SK-N-SH (cell line): ENCODE measurements at regions not wholly inside any gene's neighbourhood (a gene's known extent, or its start where the extent isn't known, plus 50 kb on each side); places are given as distances from the start of the nearest gene placed in this dataset.

Experiments used
- CTCF ChIA-PET: fragments of 300-600, 350-600 bp; formaldehyde crosslinking; extraction: SDS; loops from one replicate; lab custom pipeline; 2021; lab: Yijun Ruan, JAX
- POLR2A ChIA-PET: fragments of 350-600 bp; sonication (Branson Sonifier 250); formaldehyde crosslinking; extraction: SDS; loops from one replicate; lab custom pipeline; 2020; ENCODE audit warnings: antibody characterized with exemption, inconsistent platforms; lab: Yijun Ruan, JAX
- DNase-seq: peaks from one replicate; pipeline ENCODE4 v3.0.0; 2012
- H2AFZ ChIP-seq: fragments of 200-600 bp; sonication (generic); 2 replicates; pipeline ENCODE4 v1.8.1; 2016; ENCODE audit warnings: antibody characterized with exemption, mild to moderate bottlenecking, low read depth
- H3F3A ChIP-seq: fragments of 200-600 bp; sonication (generic); replicated peaks from 2 replicates; pipeline ENCODE3; 2016; ENCODE audit warnings: antibody characterized with exemption, mild to moderate bottlenecking; ENCODE audit not compliant: insufficient read depth
- H3K27ac ChIP-seq, 2 experiments: fragments of 200-500 bp in 1 of 2; fragments of 200-600 bp in 1 of 2; sonication (Bioruptor generic) in 1 of 2; sonication (generic), shearing (Covaris generic) in 1 of 2; 2 replicates each; pipeline versions ENCODE4 v1.5.1 to v1.6.1; 2014 to 2016; ENCODE audit warnings: low read depth in 2 of 2, inconsistent platforms in 1 of 2, low read length in 1 of 2, mild to moderate bottlenecking in 1 of 2, mixed read lengths in 1 of 2
- H3K27me3 ChIP-seq: fragments of 200-600 bp; sonication (generic), shearing (Covaris generic); 2 replicates; pipeline ENCODE4 v1.6.1; 2016; ENCODE audit warnings: mixed run types; ENCODE audit not compliant: insufficient read depth
- H3K36me3 ChIP-seq, 2 experiments: fragments of 200-500 bp in 1 of 2; fragments of 200-600 bp in 1 of 2; sonication (Bioruptor generic) in 1 of 2; sonication (generic) in 1 of 2; replicated peaks in 1 of 2; 2 replicates each; pipeline versions ENCODE3 to v1.5.1; 2014 to 2016; ENCODE audit warnings: low read length in 1 of 2, mild to moderate bottlenecking in 1 of 2; ENCODE audit not compliant: insufficient read depth in 2 of 2, control insufficient read depth in 1 of 2
- H3K4me1 ChIP-seq, 2 experiments: fragments of 200-500 bp in 1 of 2; fragments of 200-600 bp in 1 of 2; sonication (Bioruptor generic) in 1 of 2; sonication (generic), shearing (Covaris generic) in 1 of 2; 2 replicates each; pipeline versions ENCODE4 v1.5.1 to v1.6.1; 2014 to 2016; ENCODE audit warnings: low read depth in 1 of 2, low read length in 1 of 2, mixed run types in 1 of 2; ENCODE audit not compliant: insufficient read depth in 2 of 2, control insufficient read depth in 1 of 2
- H3K4me2 ChIP-seq: fragments of 200-600 bp; sonication (generic), shearing (Covaris generic); 2 replicates; pipeline ENCODE4 v1.6.1; 2017; ENCODE audit warnings: mixed run types
- H3K4me3 ChIP-seq, 2 experiments: fragments of 200-500 bp in 1 of 2; fragments of 200-600 bp in 1 of 2; sonication (Bioruptor generic) in 1 of 2; sonication (generic), shearing (Covaris generic) in 1 of 2; 2 replicates each; pipeline versions ENCODE4 v1.5.1 to v1.8.1; 2014 to 2016; ENCODE audit warnings: low read depth in 2 of 2, inconsistent platforms in 1 of 2, low read length in 1 of 2, mild to moderate bottlenecking in 1 of 2, mixed read lengths in 1 of 2, moderate library complexity in 1 of 2
- H3K79me2 ChIP-seq: fragments of 200-600 bp; sonication (generic); 2 replicates; pipeline ENCODE4 v1.8.1; 2017; ENCODE audit warnings: mild to moderate bottlenecking; ENCODE audit not compliant: insufficient read depth
- H3K9ac ChIP-seq: fragments of 200-600 bp; sonication (generic); 2 replicates; pipeline ENCODE4 v1.6.1; 2017; ENCODE audit warnings: mixed run types
- H3K9me2 ChIP-seq: fragments of 200-600 bp; sonication (generic); 2 replicates; pipeline ENCODE4 v1.6.1; 2017; ENCODE audit warnings: mixed run types
- H3K9me3 ChIP-seq: fragments of 200-600 bp; sonication (generic); 2 replicates; pipeline ENCODE4 v1.6.1; 2017; ENCODE audit warnings: mixed run types, mild to moderate bottlenecking, moderate library complexity
- H4K20me1 ChIP-seq: fragments of 200-600 bp; sonication (generic); 2 replicates; pipeline ENCODE4 v1.6.1; 2017; ENCODE audit warnings: mild to moderate bottlenecking, mixed run types; ENCODE audit not compliant: insufficient read depth
- CHD2 ChIP-seq: fragments of 150-350 bp; IDR thresholded peaks from 2 replicates; pipeline ENCODE4 v1.6.1; 2018; ENCODE audit warnings: low read length; ENCODE audit not compliant: partially characterized antibody
- ELF1 ChIP-seq: IDR thresholded peaks from 2 replicates; pipeline ENCODE4 v1.4.0; 2012
- EP300 ChIP-seq, 2 experiments: IDR thresholded peaks; 2 replicates each; pipeline versions ENCODE4 v1.4.0 to v1.6.1; 2012; ENCODE audit warnings: borderline replicate concordance in 1 of 2, low read depth in 1 of 2, low read length in 1 of 2
- FOXJ3 ChIP-seq: sonication (generic); formaldehyde crosslinking; IDR thresholded peaks from 2 replicates; pipeline ENCODE4 v1.5.1; 2020; ENCODE audit warnings: mild to moderate bottlenecking, missing genetic modification reagents
- FOXM1 ChIP-seq: IDR thresholded peaks from 2 replicates; pipeline ENCODE4 v1.4.0; 2012; ENCODE audit warnings: low read depth, mild to moderate bottlenecking
- MEF2A ChIP-seq: IDR thresholded peaks from 2 replicates; pipeline ENCODE4 v1.4.0; 2012; ENCODE audit warnings: low read depth, borderline replicate concordance
- MXI1 ChIP-seq: IDR thresholded peaks from 2 replicates; pipeline ENCODE4 v1.6.1; 2012; ENCODE audit warnings: mild to moderate bottlenecking, low read depth, low read length, improper control_type of control experiment
- NFIC ChIP-seq: IDR thresholded peaks from 2 replicates; pipeline ENCODE4 v1.4.0; 2012; ENCODE audit warnings: borderline replicate concordance
- RAD21 ChIP-seq: IDR thresholded peaks from 2 replicates; pipeline ENCODE4 v1.6.1; 2012; ENCODE audit warnings: mild to moderate bottlenecking, low read length
- RCOR1 ChIP-seq: fragments of 150-350 bp; IDR thresholded peaks from 2 replicates; pipeline ENCODE4 v1.6.1; 2017; ENCODE audit warnings: antibody characterized with exemption, low read length
- REST ChIP-seq: IDR thresholded peaks from 2 replicates; pipeline ENCODE4 v1.6.1; 2012; ENCODE audit warnings: mild to moderate bottlenecking, low read depth, low read length, moderate library complexity
- RFX5 ChIP-seq: IDR thresholded peaks from 2 replicates; pipeline ENCODE4 v1.6.1; 2012; ENCODE audit warnings: mild to moderate bottlenecking, improper control_type of control experiment, low read length
- RXRA ChIP-seq: IDR thresholded peaks from 2 replicates; pipeline ENCODE4 v1.4.0; 2012; ENCODE audit warnings: low read depth, mild to moderate bottlenecking, borderline replicate concordance
- SIN3A ChIP-seq: IDR thresholded peaks from 2 replicates; pipeline ENCODE4 v1.6.1; 2012; ENCODE audit warnings: low read depth, mild to moderate bottlenecking, low read length, moderate library complexity, borderline replicate concordance
- SMC3 ChIP-seq: IDR thresholded peaks from 2 replicates; pipeline ENCODE4 v1.6.1; 2012; ENCODE audit warnings: low read depth, low read length, improper control_type of control experiment
- TAF1 ChIP-seq: IDR thresholded peaks from 2 replicates; pipeline ENCODE4 v1.6.1; 2012; ENCODE audit warnings: low read depth, mild to moderate bottlenecking, low read length, moderate library complexity, borderline replicate concordance
- TCF12 ChIP-seq: IDR thresholded peaks from 2 replicates; pipeline ENCODE4 v1.4.0; 2012
- TEAD4 ChIP-seq: IDR thresholded peaks from 2 replicates; pipeline ENCODE4 v1.4.0; 2012; ENCODE audit warnings: mild to moderate bottlenecking, borderline replicate concordance; ENCODE audit not compliant: insufficient read depth
- USF2 ChIP-seq: fragments of 150-350 bp; IDR thresholded peaks from 2 replicates; pipeline ENCODE4 v1.6.1; 2017; ENCODE audit warnings: antibody characterized with exemption, low read length, low read depth, borderline replicate concordance
- YY1 ChIP-seq: IDR thresholded peaks from 2 replicates; pipeline ENCODE4 v1.4.0; 2012; ENCODE audit warnings: low read depth, mild to moderate bottlenecking
- ZBTB33 ChIP-seq: IDR thresholded peaks from 2 replicates; pipeline ENCODE4 v1.4.0; 2012; ENCODE audit warnings: low read depth, borderline replicate concordance
- WGBS: methylation state at CpG from one replicate; pipeline ENCODE4 v1.1.6; 2017; ENCODE audit warnings: low lambda C conversion rate; 5-methylcytosine and 5-hydroxymethylcytosine counted together

GRCh38 chr1:190908246-190908645, 430.6 kb upstream of the BRINP3 start:
- H3K36me3 ChIP-seq: no peaks in the 10 kb centered on the region
- peak overlapping the region; percentile 48; the same call in 1 of the 2 replicates for H2AFZ ChIP-seq
- no peak for TF ChIP-seq YY1
- no peak for TF ChIP-seq ELF1
- no peak for TF ChIP-seq RFX5
- no peak for TF ChIP-seq SIN3A
- TF ChIP-seq TCF12: no peak
- no peak for TF ChIP-seq MEF2A
- TF ChIP-seq REST: no peak
- no peak for TF ChIP-seq SMC3
- TF ChIP-seq RAD21: no peak
- no peak for TF ChIP-seq RXRA
- no peak for TF ChIP-seq NFIC
- TF ChIP-seq TEAD4: no peak
- no peak for TF ChIP-seq CHD2
- no peak for TF ChIP-seq RCOR1
- no peak for TF ChIP-seq FOXJ3 (CRISPR knock-in tag)
- TF ChIP-seq MXI1: no peak
- H3F3A ChIP-seq: peaks cover 6% of the 10 kb centered on the region
- 11% methylated on average over 1 of the region's 1 CpG for WGBS
- peaks cover 0 to 13% of the 10 kb centered on the region in 2 experiments; a peak in 2 of 4 replicates for H3K4me1 ChIP-seq
- H3K9ac ChIP-seq: no peak overlapping the region
- H3K27me3 ChIP-seq: no peaks in the 10 kb centered on the region
- no peak overlapping the region for H3K27ac ChIP-seq
- CTCF ChIA-PET: no interaction called here
- no peaks in the 10 kb centered on the region for H4K20me1 ChIP-seq
- no peak overlapping the region for H3K4me3 ChIP-seq
- no peaks in the 10 kb centered on the region for H3K9me3 ChIP-seq
- POLR2A ChIA-PET: no interaction called here
- H3K79me2 ChIP-seq: no peaks in the 10 kb centered on the region
- no peak for DNase-seq
- no peak overlapping the region for H3K4me2 ChIP-seq
- no peaks in the 10 kb centered on the region for H3K9me2 ChIP-seq

GRCh38 chr1:190908691-190909090, 431.0 kb upstream of the BRINP3 start:
- H2AFZ ChIP-seq: peak overlapping the region; percentile 48; the same call in 1 of the 2 replicates
- H3K79me2 ChIP-seq: no peaks in the 10 kb centered on the region
- H3K4me3 ChIP-seq: no peak overlapping the region
- CTCF ChIA-PET: no interaction called here
- no peaks in the 10 kb centered on the region for H3K36me3 ChIP-seq
- H3K4me2 ChIP-seq: no peak overlapping the region
- H3K9me2 ChIP-seq: no peaks in the 10 kb centered on the region
- no peak overlapping the region for H3K9ac ChIP-seq
- H3F3A ChIP-seq: peaks cover 6% of the 10 kb centered on the region
- H3K27me3 ChIP-seq: no peaks in the 10 kb centered on the region
- peaks cover 0 to 13% of the 10 kb centered on the region in 2 experiments; a peak in 2 of 4 replicates for H3K4me1 ChIP-seq
- POLR2A ChIA-PET: no interaction called here
- no peak for DNase-seq
- no peaks in the 10 kb centered on the region for H4K20me1 ChIP-seq
- no peaks in the 10 kb centered on the region for H3K9me3 ChIP-seq
- no peak overlapping the region for H3K27ac ChIP-seq
- TF ChIP-seq FOXJ3 (CRISPR knock-in tag): no peak
- TF ChIP-seq RAD21: no peak
- TF ChIP-seq REST: no peak
- no peak for TF ChIP-seq USF2
- TF ChIP-seq ZBTB33: no peak
- TF ChIP-seq EP300 (IDR thresholded peaks at IDR 0.05; ENCODE audit: borderline replicate concordance in 1 of 2, low read depth in 1 of 2, low read length in 1 of 2): no peak
- no peak for TF ChIP-seq TAF1
- TF ChIP-seq FOXM1: no peak
